Thoracic aorta (tissue), 2 donors: ENCODE measurements at regions not wholly inside any gene's neighbourhood (a gene's known extent, or its start where the extent isn't known, plus 50 kb on each side); places are given as distances from the start of the nearest gene placed in this dataset.

Source experiments
- ATAC-seq: fragments of 150-250 bp; one replicate; pipeline ENCODE4 v1.8.0; 2017; ENCODE audit warnings: low read depth; ENCODE audit not compliant: insufficient number of reproducible peaks, low FRiP score
- DNase-seq: peaks from one replicate; pipeline ENCODE4 v3.0.0-alpha.2; 2020; ENCODE audit warnings: low spot score
- H3K27ac ChIP-seq, 2 donors: fragments of 200-600 bp; sonication (generic); 1 replicate in 1 of 2; 2 replicates in 1 of 2; pipeline ENCODE4 v1.5.1; 2016; ENCODE audit warnings: mild to moderate bottlenecking in 2 of 2, moderate library complexity in 2 of 2
- H3K27me3 ChIP-seq: fragments of 200-600 bp; sonication (generic); replicated peaks from 2 replicates; pipeline ENCODE4 v1.6.0; 2016; ENCODE audit warnings: mild to moderate bottlenecking; ENCODE audit not compliant: insufficient read depth
- H3K36me3 ChIP-seq: fragments of 200-600 bp; sonication (generic); one replicate; pipeline ENCODE4 v1.5.1; 2016
- H3K4me1 ChIP-seq, 2 donors: fragments of 200-600 bp; sonication (generic); 1 replicate in 1 of 2; 2 replicates in 1 of 2; pipeline versions ENCODE4 v1.5.1 to v1.6.0; 2016; ENCODE audit warnings: low read depth in 2 of 2, mild to moderate bottlenecking in 1 of 2; ENCODE audit not compliant: control insufficient read depth in 1 of 2
- H3K4me3 ChIP-seq: fragments of 200-600 bp; sonication (generic); 2 replicates; pipeline ENCODE4 v1.5.1; 2016; ENCODE audit warnings: mild to moderate bottlenecking
- H3K9me3 ChIP-seq: fragments of 200-600 bp; sonication (generic); 2 replicates; pipeline ENCODE4 v1.5.1; 2016
- TF ChIP-seq, protein P1 (sequence below): fragments of 200-600 bp; sonication (generic); IDR thresholded peaks from one replicate; pipeline ENCODE4 v1.5.1; 2019; ENCODE audit warnings: antibody characterized with exemption

DNA sequence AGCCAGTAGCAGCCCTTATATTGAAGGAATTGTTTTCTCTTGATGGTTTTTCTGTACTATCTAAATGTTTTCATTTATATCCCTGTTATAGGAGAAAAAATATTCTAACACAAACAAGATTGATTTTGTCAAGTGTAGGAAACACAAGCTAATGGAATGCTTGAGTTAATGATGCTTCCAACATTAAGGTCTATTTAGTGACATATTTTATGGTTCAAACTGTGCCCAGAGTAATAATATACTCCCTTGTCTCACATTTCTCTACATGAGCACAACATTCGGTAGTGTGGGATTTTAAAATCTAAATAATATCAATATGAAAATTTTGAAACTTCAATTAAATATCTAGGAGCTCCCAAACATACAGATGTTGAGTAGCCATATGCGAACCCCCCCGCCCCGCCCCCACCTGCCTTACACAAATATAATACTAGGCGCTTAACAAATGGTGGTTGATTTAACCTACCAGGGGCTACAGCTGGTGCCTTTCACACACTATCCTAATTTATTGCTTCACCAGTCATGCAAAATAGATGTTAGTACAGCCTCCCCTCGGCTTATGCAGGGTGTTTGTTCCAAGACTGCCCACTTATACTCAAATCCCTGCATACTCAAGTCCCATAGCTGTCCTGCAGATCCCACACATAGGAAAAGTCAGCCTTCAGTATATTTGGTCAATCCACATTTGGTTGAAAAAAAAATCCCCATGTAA lies 124.1 kb upstream of the ACO1 start:
- Histone ChIP-seq H3K4me1 (no peaks in the 10 kb centered on the region), H3K9me3 (no peaks in the 10 kb centered on the region), H3K4me3 (no peak overlapping the region), H3K36me3 (no peaks in the 10 kb centered on the region), H3K27me3 (no peaks in the 10 kb centered on the region), H3K27ac (no peak overlapping the region)
- TF ChIP-seq, protein P1, sequence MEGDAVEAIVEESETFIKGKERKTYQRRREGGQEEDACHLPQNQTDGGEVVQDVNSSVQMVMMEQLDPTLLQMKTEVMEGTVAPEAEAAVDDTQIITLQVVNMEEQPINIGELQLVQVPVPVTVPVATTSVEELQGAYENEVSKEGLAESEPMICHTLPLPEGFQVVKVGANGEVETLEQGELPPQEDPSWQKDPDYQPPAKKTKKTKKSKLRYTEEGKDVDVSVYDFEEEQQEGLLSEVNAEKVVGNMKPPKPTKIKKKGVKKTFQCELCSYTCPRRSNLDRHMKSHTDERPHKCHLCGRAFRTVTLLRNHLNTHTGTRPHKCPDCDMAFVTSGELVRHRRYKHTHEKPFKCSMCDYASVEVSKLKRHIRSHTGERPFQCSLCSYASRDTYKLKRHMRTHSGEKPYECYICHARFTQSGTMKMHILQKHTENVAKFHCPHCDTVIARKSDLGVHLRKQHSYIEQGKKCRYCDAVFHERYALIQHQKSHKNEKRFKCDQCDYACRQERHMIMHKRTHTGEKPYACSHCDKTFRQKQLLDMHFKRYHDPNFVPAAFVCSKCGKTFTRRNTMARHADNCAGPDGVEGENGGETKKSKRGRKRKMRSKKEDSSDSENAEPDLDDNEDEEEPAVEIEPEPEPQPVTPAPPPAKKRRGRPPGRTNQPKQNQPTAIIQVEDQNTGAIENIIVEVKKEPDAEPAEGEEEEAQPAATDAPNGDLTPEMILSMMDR = no peak
- ATAC-seq (no peak), DNase-seq (no peak)

DNA sequence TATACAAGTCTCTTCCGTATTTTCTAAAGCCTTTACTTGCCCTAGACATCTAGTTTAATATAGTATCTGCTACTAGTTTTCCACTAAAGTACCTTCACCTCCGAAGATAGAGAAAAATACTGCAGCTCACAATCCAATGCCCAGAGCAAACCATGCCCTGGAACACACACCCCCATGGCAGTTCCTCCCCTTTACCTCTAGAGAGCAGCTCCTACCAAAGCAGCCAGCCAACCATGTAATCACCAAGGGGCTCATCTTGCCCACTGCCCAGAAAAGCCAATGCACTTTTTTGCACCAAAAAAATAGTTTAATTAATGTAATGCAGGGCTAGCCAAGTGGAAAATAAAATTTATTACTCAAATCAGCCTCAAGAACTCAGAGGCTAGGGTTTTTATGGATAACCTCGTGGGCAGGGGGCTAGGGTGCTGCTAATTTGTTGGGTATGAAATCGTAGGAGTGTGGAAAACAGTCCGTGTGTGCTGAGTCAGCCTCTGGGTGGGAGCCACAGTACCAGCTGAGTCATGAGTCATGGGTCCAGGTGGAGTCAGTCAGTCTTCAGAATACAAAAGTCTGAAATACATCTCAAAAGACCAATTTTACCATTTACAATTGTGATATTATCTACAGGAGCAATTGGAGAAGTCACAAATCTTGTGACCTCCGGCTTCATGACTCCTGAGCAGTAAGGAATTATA lies 120.1 kb upstream of the ACO1 start:
- TF ChIP-seq, protein P1 = no peak
- H3K4me3 ChIP-seq = no peak overlapping the region
- no peaks in the 10 kb centered on the region for H3K4me1 ChIP-seq
- no peak for ATAC-seq
- no peaks in the 10 kb centered on the region for H3K36me3 ChIP-seq
- H3K27me3 ChIP-seq = no peaks in the 10 kb centered on the region
- H3K27ac ChIP-seq = no peak overlapping the region
- DNase-seq = no peak
- H3K9me3 ChIP-seq = no peaks in the 10 kb centered on the region

DNA sequence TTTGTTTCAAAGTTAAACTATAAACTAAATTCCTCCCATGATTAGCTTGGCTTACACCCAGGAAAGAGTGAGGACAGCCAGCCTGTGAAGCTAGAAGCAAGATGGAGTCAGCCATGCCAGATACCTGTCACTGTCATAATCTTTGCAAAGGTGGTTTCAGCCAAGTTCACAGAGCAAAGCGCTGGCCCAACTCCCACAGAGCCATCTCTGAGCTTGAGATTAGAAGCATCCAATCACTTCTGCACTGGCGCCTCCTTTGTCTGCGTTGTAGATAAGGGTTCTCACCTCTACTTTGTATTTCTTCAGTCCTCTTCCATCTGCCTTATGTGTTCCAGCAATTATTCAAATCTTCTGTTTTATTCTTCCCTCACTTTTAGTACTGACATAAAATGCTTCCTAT lies 119.4 kb upstream of the ACO1 start:
- no peaks in the 10 kb centered on the region for H3K4me1 ChIP-seq
- no peak for DNase-seq
- ATAC-seq = no peak
- no peak overlapping the region for H3K27ac ChIP-seq
- H3K4me3 ChIP-seq = no peak overlapping the region
- no peaks in the 10 kb centered on the region for H3K9me3 ChIP-seq
- no peaks in the 10 kb centered on the region for H3K27me3 ChIP-seq
- TF ChIP-seq, protein P1 = no peak
- no peaks in the 10 kb centered on the region for H3K36me3 ChIP-seq

DNA sequence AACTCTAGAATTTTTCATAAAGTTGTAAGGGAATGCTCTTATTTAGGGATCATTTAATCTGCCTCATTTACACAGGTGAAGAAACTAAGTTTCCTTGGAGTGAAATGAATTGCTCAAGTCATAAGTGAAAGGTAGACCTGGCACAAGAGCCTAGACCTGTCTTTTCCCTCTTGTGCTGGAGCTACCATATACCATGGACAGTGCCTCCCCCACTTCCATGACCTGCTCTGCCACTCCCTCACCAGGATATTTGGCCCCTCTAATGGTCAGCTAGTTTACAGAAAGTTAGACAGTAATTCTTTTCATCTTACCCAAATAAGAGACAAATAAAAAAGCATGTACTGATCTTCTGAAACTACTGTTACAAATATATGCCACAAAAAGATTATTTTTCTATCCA lies 105.5 kb upstream of the ACO1 start:
- no peaks in the 10 kb centered on the region for H3K9me3 ChIP-seq
- H3K4me3 ChIP-seq = no peak overlapping the region
- ATAC-seq (no peak), DNase-seq (no peak)
- no peaks in the 10 kb centered on the region for H3K4me1 ChIP-seq
- H3K36me3 ChIP-seq = no peaks in the 10 kb centered on the region
- no peak overlapping the region for H3K27ac ChIP-seq
- H3K27me3 ChIP-seq = no peaks in the 10 kb centered on the region
- TF ChIP-seq, protein P1 = no peak

DNA sequence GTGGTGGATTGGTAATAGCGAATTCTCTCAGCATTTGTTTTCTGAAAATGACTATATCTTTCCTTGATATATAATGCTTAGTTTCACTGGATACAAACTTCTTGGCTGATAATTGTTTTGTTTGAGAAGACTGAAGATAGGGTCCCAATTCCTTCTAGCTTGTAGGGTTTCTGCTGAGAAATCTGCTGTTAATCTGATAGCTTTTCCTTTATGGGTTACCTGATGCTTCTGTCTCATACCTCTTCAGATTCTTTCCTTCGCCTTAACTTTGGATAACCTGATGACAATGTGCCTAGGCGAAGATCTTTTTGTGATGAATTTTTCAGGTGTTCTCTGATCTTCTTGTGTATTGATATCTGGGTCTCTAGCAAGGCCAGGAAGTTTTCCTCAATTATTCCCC lies 94.7 kb upstream of the ACO1 start:
- Histone ChIP-seq H3K4me3 (no peak overlapping the region), H3K9me3 (no peaks in the 10 kb centered on the region), H3K4me1 (no peaks in the 10 kb centered on the region), H3K36me3 (no peaks in the 10 kb centered on the region), H3K27ac (no peak overlapping the region), H3K27me3 (no peaks in the 10 kb centered on the region)
- DNase-seq (no peak), ATAC-seq (no peak)
- TF ChIP-seq, protein P1 = no peak
